Mucosa of descending colon (tissue), 3 donors: ENCODE measurements at regions not wholly inside any gene's neighbourhood (a gene's known extent, or its start where the extent isn't known, plus 50 kb on each side); places are given as distances from the start of the nearest gene placed in this dataset.

Source experiments
- ATAC-seq: fragments of 200-7000 bp; cut with Tn5 transposase; one replicate; pipeline ENCODE4 v1.9.1; 2020; ENCODE audit warnings: mild to moderate bottlenecking, moderate library complexity
- DNase-seq, 3 donors: peaks; one replicate each; pipeline ENCODE4 v3.0.0-alpha.2; 2020
- H3K36me3 ChIP-seq: fragments of 200-600 bp; one replicate; pipeline ENCODE4 v1.8.0; 2021; ENCODE audit warnings: low read depth, mild to moderate bottlenecking
- H3K4me1 ChIP-seq: fragments of 200-600 bp; one replicate; pipeline ENCODE4 v1.8.0; 2021; ENCODE audit warnings: low read depth, mild to moderate bottlenecking
- H3K4me3 ChIP-seq: fragments of 200-600 bp; one replicate; pipeline ENCODE4 v1.8.0; 2021; ENCODE audit warnings: mild to moderate bottlenecking
- H3K9me3 ChIP-seq: fragments of 200-600 bp; one replicate; pipeline ENCODE4 v1.8.0; 2021; ENCODE audit warnings: mild to moderate bottlenecking
- CTCF ChIP-seq: fragments of 200-600 bp; IDR thresholded peaks from one replicate; pipeline ENCODE4 v1.8.0; 2022; ENCODE audit warnings: antibody characterized with exemption, mild to moderate bottlenecking
- intact Hi-C, 2 donors: fragments of 100-400 bp; cut with DNase I in 1 of 2; cut with micrococcal nuclease in 1 of 2; formaldehyde crosslinking; loops; one replicate each; pipeline versions ENCODE4 v1.11.0 to v1.11.1; 2022; cut with DNase I, micrococcal nuclease
- donor health status: DM: no; HTN: no; CAD: no; lungs with moderate emphysema.
- donor health status: DM: no; HTN: no; CAD: no.
- donor health status: DM: no; HTN: yes; CAD: no.

GRCh38 chr22:47323518-47323917 lies 561.1 kb downstream of the TBC1D22A start:
- ATAC-seq, result no peak
- no peaks in the 10 kb centered on the region for H3K36me3 ChIP-seq
- H3K4me1 ChIP-seq, result no peaks in the 10 kb centered on the region
- intact Hi-C loops, result no loop called here
- TF ChIP-seq CTCF, result no peak
- H3K9me3 ChIP-seq, result peaks cover 10% of the 10 kb centered on the region
- H3K4me3 ChIP-seq, result no peak overlapping the region
- no peak for DNase-seq

GRCh38 chr22:47322854-47323253 lies 560.4 kb downstream of the TBC1D22A start:
- intact Hi-C loops, result no loop called here
- no peak for TF ChIP-seq CTCF

GRCh38 chr22:47320560-47320959 lies 558.1 kb downstream of the TBC1D22A start:
- Histone ChIP-seq H3K4me3 (no peak overlapping the region), H3K9me3 (peaks cover 10% of the 10 kb centered on the region), H3K4me1 (no peaks in the 10 kb centered on the region), H3K36me3 (no peaks in the 10 kb centered on the region)
- DNase-seq, result no peak
- intact Hi-C loops, result no loop called here
- ATAC-seq, result no peak
- TF ChIP-seq CTCF, result no peak

More at GRCh38 chr22:47322854-47323253, 560.4 kb downstream of the TBC1D22A start:
- Histone ChIP-seq H3K4me3 (no peak overlapping the region), H3K9me3 (peaks cover 10% of the 10 kb centered on the region), H3K4me1 (no peaks in the 10 kb centered on the region), H3K36me3 (no peaks in the 10 kb centered on the region)
- no peak for ATAC-seq
- DNase-seq, result no peak

- intact Hi-C loops, result no loop called here
- H3K36me3 ChIP-seq, result no peaks in the 10 kb centered on the region
- DNase-seq, result no peak
- no peaks in the 10 kb centered on the region for H3K4me1 ChIP-seq
- peaks cover 10% of the 10 kb centered on the region for H3K9me3 ChIP-seq
- no peak overlapping the region for H3K4me3 ChIP-seq
- no peak for TF ChIP-seq CTCF
- ATAC-seq, result no peak
Observed at GRCh38 chr22:47318041-47318737, 555.7 kb downstream of the TBC1D22A start.

GRCh38 chr22:47315862-47316419 lies 553.5 kb downstream of the TBC1D22A start:
- ATAC-seq, result no peak
- TF ChIP-seq CTCF, result no peak
- Histone ChIP-seq H3K36me3 (no peaks in the 10 kb centered on the region), H3K4me3 (no peak overlapping the region), H3K4me1 (no peaks in the 10 kb centered on the region), H3K9me3 (peaks cover 9% of the 10 kb centered on the region)
- intact Hi-C loops, result no loop called here
- DNase-seq, result no peak
